ENCODE measurements at regions not wholly inside any gene's neighbourhood (a gene's known extent, or its start where the extent isn't known, plus 50 kb on each side); places are given as distances from the start of the nearest gene placed in this dataset.

DNA sequence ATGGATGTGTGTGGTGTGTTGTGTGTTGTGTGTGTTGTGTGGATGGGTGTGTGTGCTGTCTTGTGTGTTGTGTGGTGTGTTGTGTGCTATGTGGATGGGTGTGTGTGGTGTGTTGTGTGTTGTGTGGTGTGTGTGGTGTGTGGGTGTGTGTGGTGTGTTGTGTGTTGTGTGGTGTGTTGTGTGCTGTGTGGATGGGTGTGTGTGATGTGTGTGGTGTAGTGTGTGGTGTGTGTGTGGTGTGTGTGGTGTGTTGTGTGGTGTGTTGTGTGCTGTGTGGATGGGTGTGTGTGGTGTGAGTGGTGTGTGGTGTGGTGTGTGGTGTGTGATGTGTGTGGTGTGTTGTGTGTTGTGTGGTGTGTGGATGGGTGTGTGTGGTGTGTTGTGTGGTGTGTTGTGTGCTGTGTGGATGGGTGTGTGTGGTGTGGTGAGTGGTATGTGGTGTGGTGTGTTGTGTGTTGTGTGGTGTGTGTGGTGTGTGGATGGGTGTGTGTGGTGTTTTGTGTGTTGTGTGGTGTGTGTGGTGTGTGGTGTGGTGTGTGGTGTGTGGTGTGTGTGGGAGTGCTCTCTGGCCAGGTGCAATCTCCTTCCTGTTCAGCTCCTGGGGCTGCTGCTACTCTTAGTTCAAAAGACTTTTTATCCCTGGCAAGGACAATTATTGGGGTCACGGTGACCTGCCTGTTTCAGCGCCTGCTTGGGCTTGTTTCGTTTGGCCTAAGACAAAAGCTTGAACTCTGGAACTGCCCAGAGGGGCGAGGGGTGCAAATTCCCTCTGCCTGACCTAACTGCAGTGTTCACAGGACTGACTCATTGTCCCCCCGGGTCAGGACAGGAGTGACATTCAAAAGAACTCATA, 101.1 kb downstream of the UBIAD1 start:
- no peak for ATAC-seq
- no peak for DNase-seq

DNA sequence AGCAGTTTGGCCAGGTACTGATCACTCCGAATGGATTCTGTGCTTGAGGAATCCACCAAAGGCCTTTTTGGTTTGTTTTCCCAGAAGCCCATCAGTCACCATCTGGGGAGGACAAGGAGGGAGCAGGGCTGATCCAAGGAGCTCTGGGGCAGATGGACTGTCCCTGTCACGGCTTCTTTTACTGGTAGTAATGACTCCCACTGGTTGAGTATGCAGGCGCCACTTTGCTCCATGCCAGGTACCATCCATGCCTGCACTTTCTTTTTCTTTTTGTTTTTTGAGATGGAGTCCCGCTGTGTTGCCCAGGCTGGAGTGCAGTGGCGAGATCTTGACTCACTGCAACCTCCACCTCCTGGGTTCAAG, 101.7 kb downstream of the UBIAD1 start:
- DNase-seq (no peak), ATAC-seq (no peak)

DNA sequence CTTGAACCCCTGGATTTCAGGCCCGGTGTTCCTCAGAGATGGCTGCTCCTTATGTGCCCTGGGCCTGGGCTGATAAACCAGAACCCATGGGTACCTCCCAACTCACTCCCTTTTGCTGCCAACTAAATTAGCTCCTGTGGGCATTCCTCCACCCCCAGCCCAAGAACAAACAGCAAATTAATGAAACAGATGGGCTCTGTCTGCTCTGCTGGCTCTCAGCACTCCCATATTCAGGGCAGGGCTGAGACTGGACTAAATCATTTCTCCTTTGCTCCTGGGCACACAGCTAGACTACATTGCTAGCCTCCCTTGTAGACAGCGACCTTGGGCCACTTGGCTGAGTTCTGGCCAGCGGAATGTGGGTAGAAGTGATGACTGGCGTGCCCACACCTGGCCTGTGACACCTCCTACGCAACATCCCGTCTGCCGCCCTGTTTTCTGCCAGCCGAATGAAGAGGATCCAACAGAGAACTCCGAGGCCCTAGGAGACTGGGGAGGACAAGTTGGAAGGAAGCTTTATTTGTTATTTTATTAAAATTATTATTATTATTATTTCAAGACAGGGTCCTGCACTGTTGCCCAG, 101.9 kb upstream of the DISP3 start:
- DNase-seq (no peak), ATAC-seq (no peak)

DNA sequence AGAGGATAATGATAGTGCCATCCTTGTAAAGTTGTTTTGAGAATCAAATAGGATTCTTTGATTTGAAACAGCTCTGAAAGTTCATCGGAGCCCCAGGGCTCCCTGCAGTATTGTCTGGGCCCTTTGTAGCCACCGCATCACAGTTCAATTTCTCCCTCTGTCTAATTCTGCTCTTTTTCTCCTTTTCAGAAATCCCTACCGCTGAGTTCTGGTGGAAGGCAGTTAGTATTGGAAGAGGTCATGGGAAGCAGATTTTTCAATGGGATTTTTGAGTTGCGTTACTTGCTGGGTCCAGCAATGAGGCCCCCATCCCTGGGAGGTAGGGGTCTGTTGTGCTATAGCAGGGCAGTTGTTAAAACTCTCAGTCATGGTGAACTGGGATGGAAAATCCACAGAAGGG, 101.0 kb upstream of the DISP3 start:
- DNase-seq (no peak), ATAC-seq (no peak)

DNA sequence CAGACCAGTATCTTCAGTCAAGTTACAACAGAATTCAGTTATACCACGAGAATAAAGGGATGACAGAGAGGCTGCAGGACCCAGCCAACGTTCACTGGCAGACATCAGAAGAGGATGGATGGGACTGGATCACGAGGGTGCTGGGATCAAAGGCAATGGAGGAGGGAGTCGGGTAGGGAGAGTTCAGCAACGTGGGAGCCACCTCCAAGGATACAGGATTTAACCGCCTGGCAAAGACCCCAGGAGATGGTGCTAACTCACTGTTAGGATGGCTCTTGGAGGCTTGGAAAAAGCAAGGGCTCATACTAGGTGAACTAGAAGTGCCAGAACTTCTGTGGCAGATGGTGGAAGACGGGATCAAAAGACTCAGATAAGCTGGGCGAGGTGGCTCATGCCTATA, 99.1 kb upstream of the DISP3 start:
- no peak for ATAC-seq
- no peak for DNase-seq

DNA sequence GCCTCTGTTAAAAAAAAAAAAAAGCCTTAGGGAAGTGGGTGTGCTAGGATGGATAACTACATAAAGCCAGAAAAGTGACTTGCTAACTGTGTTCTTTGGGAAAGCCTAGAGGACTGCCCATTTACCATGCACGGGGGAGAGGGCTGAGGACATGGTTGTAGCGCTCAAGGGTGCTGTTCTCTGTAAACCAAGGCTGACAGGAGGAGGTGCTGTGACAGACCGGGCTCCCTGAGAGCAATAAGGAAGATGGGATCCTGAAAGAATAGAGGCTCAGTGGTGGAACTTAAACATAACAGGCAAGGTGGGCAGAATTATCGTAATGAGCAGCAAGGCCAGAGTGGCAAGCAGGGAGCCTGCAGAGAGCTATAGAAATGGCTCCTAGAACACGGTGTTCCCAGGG, 98.5 kb upstream of the DISP3 start:
- ATAC-seq = no peak
- no peak for DNase-seq

DNA sequence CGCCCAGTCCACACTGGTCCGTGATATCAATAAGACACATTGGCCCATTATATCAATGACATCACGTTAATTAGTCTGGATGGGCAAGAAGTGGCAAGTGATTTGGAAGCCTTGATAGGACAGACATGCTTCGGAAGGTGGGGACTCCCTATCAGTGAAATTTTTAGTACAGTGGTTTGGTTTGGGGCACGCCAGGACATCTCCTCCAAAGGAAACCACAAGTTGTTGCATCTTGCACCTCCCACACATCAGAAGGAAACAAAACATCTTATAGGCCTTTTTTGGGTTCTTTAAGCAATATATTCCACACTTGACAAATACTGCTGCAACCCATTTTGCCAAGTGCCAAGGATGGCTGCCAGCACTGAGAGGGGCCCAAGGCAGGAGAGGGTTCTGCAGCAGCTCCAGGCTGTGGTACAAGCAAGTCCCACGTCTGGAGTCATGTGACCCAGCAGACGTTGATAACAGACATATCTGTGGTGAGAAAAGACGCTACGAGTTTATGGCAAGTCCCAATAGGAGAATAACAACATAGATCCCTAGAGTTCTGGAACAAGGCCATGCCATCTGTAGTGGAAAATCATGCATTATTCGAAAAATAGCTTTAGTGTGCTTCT, 95.3 kb upstream of the DISP3 start:
- peak; percentile 38 for ATAC-seq
- DNase-seq = peak; percentile 10

DNA sequence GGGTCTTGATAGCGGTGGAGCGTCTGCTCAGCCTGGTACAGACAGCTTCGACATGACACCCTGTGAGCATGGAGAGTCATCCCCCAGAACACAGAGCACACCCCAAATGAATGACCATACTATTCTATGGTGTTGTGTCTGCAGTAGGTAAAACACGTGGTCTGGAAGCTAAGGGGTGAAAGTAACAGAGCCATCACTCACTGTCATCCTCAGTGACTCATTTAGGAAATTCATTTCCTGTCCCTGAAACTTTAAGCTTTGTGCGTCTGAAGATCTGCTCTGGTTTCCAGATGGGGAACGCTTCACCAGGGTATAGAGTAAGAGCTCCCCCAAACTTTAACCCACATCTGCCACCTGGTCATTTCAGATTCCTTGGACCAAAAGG, 94.8 kb upstream of the DISP3 start:
- ATAC-seq = peak; percentile 91

DNA sequence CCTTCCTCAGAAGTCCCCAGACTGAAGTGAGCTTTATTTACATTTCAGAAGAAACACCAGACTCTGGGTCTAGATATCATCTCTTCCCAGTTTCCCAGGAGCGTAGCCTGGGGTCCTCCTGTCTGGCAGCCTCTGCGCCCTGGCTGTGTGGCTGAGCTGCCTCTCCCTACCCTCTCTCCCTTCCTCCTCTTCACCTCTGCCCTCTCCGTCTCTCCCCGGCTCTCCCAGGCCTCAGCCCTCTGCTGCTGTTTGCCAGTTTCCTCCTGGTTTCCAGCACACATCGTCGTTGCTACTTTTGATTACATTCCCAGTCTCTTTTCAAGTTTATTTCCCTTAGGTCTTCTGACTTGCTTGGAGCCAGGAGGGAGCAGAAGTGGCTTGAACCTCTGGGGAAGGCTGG, 91.1 kb upstream of the DISP3 start:
- DNase-seq (no peak), ATAC-seq (no peak)

More for the DNA sequence above, 94.8 kb upstream of the DISP3 start:
- no peak for DNase-seq

DNA sequence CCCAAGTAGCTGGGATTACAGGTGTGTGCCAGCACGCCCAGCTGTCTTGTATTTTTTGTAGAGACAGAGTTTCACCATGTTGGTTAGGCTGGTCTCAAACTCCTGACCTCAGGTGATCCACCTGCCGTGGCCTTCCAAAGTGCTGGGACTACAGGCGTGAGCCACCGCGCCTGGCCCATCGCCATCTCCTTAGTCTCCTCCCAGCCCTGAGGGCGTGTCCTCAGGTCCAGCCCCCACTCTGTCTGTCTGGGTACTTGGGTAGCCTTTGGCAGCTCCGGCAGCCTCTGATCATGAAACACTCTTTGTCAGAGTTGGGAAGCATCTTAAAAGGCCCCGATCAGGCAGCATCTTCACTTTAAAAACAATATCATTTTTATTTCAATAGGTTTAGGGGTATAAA, 90.3 kb upstream of the DISP3 start:
- DNase-seq (no peak), ATAC-seq (no peak)

DNA sequence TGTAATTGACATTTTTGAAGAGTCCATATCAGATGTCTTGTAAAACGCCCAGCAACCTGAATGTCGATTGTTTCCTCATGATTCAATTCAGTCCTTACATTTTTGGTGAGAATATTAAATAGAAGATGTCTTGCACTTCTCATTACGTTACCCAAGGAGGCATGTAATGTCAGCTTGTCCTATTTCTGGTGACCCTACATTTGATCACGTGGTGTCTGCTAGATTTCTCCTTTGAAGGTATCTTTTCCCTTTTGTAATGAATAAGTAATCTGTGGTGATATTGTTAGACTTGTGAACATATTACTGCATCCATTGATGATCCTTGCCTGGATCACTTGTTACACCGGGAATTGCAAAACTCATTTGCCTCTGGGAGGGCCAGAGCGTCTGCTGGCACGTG, 87.6 kb upstream of the DISP3 start:
- DNase-seq (no peak), ATAC-seq (no peak)

DNA sequence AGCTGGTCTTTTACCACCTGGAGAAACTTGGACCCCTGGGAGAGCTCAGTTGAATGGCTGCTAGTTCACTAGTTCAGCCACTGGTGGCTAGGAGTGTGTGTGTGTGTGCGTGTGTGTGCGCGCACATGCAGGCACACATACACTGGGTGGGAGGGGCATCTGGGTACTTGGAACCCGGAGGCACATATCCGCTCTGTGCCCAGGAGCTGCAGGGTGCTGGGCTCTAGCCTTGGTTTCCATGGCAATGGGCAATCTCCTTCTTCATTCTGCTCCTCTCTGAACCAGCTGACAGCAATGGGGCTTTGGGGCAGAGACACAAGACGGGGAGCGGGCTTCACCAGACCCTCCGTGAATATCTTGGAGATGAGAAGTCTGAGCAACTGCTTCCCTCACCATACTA, 87.1 kb upstream of the DISP3 start:
- no peak for ATAC-seq
- DNase-seq = no peak

DNA sequence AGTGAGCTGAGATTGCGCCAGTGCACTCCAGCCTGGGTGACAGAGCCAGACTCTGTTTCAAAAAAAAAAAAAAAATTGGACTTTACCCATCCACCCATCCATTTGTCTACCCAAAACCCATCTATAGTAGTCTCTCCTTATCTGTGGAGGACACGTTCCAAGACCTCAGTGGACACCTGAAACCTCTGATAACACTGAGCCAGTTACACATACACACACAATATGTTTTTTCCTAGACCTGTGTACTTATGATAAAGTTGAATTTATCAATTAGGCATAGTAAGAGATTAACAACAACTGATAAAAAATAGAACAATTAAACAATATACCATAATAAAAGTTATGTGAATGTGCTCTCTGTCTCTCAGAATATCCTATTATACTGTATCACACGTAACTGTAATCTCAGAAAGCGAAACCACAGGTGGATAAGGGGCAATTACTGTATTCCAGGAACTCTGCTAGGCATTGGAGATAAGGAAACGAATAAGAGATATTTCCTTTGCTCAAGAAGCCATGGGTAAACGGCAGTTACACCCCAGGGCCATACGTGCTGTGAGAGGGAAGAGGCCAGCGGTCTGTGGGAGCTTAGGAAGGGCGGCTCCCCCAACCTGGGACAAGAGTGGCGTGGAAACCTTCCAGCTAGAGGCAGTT, 84.2 kb upstream of the DISP3 start:
- DNase-seq (no peak), ATAC-seq (no peak)

DNA sequence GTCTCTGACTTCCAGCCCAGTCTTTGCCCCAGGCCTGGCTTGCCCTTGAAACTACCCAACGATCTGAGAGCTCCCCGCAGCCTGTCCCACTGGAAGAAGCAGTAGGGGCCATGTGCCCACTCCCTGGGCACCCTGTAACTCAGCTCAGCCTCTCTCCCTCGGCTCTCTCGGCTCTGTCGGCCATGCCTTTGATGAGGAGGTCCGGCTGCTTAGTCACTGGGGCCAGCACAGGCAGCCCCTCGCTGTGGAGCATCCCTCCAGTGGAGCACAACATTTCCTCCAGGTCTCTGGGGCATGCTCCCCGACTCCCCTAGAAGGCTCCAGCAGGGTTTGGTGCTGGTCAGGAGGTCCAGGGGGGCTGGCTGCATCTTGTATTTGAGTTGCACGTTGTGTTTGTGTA, 83.3 kb upstream of the DISP3 start:
- DNase-seq (no peak), ATAC-seq (no peak)

DNA sequence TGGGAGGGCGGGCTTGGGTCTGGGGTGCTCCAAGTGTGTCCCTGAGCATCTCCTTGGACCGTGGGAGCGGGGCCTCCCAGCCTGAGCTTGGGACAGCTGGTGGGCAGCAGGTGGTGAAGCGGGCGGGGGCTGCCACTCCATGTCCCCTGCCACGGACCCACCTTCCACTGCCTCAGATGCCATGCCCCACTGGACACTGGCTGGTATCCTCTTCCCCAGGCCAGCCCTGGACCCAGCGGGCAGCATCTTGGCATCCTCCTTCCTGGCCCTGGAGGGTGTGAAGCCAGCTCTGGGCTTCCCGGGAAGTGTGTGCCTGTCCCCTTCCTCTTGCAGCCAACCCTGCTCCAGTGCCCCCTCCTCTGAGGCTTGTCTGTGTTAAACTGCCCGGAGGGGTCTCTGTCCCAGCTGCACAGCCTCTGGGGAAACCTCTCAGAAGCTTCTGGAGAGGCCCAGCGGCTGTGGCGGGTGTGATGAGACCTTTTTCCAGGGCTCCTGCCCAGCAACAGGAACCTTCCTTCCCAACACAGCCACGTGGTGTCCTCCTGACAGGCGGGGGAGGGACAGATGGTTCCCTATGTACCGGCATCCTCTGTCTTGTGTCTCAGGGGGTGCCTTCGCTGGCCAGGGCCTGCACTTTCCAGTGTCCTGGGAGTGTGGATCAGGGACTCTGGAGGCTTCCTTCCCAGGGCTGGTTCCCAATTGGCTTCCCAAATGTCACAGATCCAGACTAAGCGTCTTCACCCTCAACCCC, 81.6 kb upstream of the DISP3 start:
- no peak for DNase-seq
- no peak for ATAC-seq

DNA sequence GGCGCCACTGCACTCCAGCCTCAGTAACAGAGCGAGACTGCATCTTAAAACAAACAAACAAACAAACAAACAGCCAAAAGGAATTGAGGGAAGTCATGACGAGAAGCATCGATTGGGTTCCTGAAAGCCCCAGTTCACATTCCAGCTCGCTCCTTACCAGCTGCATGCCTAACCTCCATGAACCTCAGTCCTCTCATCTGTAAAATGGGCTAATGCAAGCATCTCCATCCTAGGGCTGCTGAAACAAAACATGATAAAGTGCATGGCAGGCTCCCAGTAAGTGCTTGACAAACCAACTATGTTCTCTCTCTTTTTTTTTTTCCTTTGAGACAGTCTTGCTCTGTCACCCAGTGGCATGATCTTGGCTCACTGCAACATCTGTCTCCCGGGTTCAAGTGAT, 79.7 kb upstream of the DISP3 start:
- no peak for ATAC-seq
- DNase-seq = no peak

DNA sequence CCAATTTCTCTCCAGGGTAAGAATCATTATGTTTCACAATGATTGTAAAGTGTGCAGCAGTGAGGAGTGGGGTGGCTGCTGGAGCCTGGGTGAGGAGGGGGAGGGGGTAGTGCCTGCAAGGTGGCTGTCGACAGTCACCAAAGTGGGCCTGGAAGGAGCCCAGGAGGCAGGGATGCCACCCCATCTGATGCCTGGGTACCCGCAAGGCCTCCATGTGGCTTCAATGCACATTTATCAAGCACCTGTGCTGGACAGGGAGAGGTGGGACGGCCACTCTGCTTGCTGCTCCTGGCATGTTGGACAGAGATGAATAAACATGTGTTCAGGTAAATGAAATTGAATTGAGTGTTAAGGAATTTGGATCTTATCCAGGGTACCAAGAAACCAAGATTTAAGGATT, 78.8 kb upstream of the DISP3 start:
- no peak for ATAC-seq
- no peak for DNase-seq

DNA sequence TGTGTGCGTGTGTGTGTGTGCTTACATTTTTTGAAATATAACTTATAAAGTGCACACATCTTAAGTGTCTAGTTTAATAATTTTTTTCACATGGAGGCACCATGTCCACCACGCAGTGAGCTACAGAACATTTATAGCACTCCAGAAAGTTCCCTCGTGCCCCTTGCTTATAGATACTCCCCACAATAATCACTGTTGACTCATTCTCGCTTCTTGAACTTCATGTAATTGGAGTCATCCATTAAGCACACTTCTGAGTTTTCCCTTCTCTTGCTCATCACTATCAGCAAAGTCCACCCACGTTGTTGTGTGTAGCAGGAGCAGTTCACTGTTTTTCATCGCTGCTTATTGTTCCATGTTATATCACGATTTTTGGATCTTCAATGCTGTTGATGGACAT, 78.4 kb upstream of the DISP3 start:
- no peak for ATAC-seq

DNA sequence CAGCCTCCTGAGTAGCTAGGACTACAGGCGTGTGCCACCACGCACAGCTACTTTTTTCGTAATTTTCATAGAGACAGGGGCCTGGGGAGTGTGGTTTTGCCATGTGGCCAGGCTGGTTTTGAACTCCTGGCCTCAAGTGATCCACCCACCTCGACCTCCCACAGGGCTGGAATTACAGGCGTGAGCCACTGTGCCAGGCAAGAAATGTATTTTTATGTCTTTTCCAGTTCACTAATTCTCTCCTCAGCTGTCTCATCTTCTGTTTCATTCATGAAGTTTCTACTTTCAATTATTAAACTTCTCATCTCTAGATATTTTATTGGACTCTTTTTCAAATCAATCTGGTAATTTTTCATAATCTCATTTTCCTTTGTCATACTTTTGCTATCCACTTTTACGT, 72.1 kb upstream of the DISP3 start:
- ATAC-seq (no peak), DNase-seq (no peak)

More for the DNA sequence above, 78.4 kb upstream of the DISP3 start:
- no peak for DNase-seq

DNA sequence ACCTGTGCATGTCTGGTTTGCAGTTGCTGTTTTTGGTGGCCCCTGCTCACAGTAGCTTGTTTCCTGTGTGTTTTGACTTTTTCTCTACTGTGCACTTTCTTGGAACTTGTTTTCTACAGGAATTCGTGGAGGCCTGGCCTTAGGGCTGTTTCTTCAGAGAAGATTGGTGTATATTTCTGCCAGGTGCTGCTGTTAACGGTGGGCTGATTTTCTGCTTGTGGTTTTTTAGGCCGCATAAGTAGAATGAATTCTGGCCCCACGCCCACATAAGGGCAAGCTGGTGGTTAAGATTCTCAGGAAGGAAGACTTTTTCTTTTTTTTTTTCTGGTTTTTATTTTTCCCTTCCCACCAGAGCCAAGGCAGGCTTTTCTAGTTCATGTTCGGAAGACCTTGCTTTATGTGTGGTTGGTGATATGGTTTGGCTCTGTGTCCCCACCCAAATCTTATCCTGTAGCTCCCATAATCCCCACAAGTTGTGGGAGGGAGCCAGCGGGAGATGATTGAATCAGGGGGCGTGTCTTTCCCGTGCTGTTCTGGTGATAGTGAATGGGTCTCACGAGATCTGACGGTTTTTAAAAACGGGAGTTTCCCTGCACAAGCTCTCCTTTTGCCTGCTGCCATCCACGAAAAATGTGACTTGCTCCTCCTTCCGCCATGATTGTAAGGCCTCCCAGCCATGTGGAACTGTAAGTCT, 71.5 kb upstream of the DISP3 start:
- peak; percentile 53 for DNase-seq
- peak; percentile 52 for ATAC-seq

DNA sequence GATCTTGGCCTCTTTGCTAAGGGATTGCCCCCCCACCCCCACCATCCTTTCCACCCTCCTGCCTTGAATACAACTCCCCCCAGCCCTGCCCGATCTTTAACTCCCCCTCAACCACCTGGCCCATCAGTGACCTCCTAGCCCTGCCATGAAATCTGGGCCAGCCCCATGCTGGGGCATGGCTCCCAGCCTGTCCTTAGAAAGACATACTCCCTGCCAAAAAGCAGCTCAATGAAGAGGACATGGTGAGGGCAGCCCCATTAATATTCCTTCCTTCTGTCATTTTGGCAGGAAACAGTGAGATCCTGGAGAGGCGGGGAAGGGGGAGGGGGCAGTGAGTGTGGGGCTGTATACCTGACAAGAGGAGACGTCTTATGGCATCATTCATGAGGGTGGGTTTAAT, 66.8 kb upstream of the DISP3 start:
- ATAC-seq (no peak), DNase-seq (no peak)

DNA sequence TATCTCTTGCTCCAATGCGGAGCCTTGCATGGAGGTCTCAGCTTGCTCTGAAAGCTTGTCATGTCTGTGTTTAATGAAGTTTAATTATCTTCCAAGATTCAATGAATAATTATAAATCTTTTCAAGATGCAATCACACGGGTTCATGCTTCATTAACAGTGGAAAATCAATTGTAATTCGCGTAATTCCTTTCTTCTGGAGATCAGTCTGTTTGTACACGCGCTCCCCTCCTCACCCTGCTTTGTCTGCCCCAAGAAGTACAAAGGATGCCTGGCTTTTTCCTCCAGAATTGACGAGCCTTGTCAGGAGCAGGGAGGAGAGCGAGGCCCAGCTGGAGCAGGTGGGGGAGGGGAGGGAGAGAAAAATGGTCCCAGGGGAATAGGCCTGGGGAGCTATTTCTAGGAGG, 65.0 kb upstream of the DISP3 start:
- ATAC-seq = no peak

More for the DNA sequence above, 65.0 kb upstream of the DISP3 start:
- no peak for DNase-seq
